D721Med (cell line): ENCODE measurements at regions not wholly inside any gene's neighbourhood (a gene's known extent, or its start where the extent isn't known, plus 50 kb on each side); places are given as distances from the start of the nearest gene placed in this dataset.
"Not testable (repeated sequence)": the region's sequence is repeated elsewhere in the genome, so short reads cannot be mapped to it uniquely, and the experiment has no call there.

ENCODE experiments used
- DNase-seq: peaks from one replicate; pipeline ENCODE4 v3.0.0; 2011; ENCODE audit warnings: low spot score; ENCODE audit not compliant: insufficient read length
- FAIRE-seq: peaks from 2 replicates; lab custom pipeline; 2011; peaks lifted over from hg19 to GRCh38; lab: Jason Lieb, UNC
- CTCF ChIP-seq: IDR thresholded peaks from 2 replicates; pipeline ENCODE4 v1.5.1; 2012; ENCODE audit warnings: mild to moderate bottlenecking, control low read depth; ENCODE audit not compliant: insufficient read depth; ENCODE audit errors: missing control alignments

- FAIRE-seq, DNase-seq: not testable (repeated sequence)
Observed at GRCh38 chr9:42656789-42657188, 473.3 kb downstream of the SPATA31A6 start.

- not testable (repeated sequence) for FAIRE-seq, DNase-seq
Observed at GRCh38 chr9:42657496-42657895, 474.0 kb downstream of the SPATA31A6 start.

- DNase-seq, FAIRE-seq: not testable (repeated sequence)
Observed at GRCh38 chr9:42697146-42697545, 513.7 kb downstream of the SPATA31A6 start.

GRCh38 chr9:42702890-42703289 lies 519.4 kb downstream of the SPATA31A6 start:
- not testable (repeated sequence) for FAIRE-seq, DNase-seq

- not testable (repeated sequence) for FAIRE-seq, DNase-seq
Observed at GRCh38 chr9:42724841-42725835, 541.7 kb downstream of the SPATA31A6 start.

- peak; percentile 64 for DNase-seq
- FAIRE-seq = not testable (repeated sequence)
- peak; percentile 60 for TF ChIP-seq CTCF
Observed at GRCh38 chr9:42743030-42743814, 559.8 kb downstream of the SPATA31A6 start.

GRCh38 chr9:42757251-42757650 lies 573.8 kb downstream of the SPATA31A6 start:
- FAIRE-seq, DNase-seq: not testable (repeated sequence)

- FAIRE-seq, DNase-seq: not testable (repeated sequence)
Observed at GRCh38 chr9:42759320-42759719, 575.9 kb downstream of the SPATA31A6 start.

- FAIRE-seq, DNase-seq: not testable (repeated sequence)
Observed at GRCh38 chr9:42782201-42782600, 598.7 kb downstream of the SPATA31A6 start.

GRCh38 chr9:42792725-42793124 lies 609.3 kb downstream of the SPATA31A6 start:
- not testable (repeated sequence) for DNase-seq, FAIRE-seq

- not testable (repeated sequence) for FAIRE-seq, DNase-seq
Observed at GRCh38 chr9:42798571-42798970, 615.1 kb downstream of the SPATA31A6 start.

- FAIRE-seq, DNase-seq: not testable (repeated sequence)
Observed at GRCh38 chr9:42802716-42803115, 619.3 kb downstream of the SPATA31A6 start.

- not testable (repeated sequence) for FAIRE-seq, DNase-seq
Observed at GRCh38 chr9:42806674-42807073, 623.2 kb downstream of the SPATA31A6 start.

GRCh38 chr9:42821468-42821867 lies 638.0 kb downstream of the SPATA31A6 start:
- DNase-seq, FAIRE-seq: not testable (repeated sequence)

- FAIRE-seq, DNase-seq: not testable (repeated sequence)
Observed at GRCh38 chr9:42848156-42848555, 664.7 kb downstream of the SPATA31A6 start.

GRCh38 chr9:42850896-42851693 lies 667.6 kb downstream of the SPATA31A6 start:
- not testable (repeated sequence) for FAIRE-seq, DNase-seq

GRCh38 chr9:42851701-42852100 lies 668.2 kb downstream of the SPATA31A6 start:
- not testable (repeated sequence) for DNase-seq, FAIRE-seq
